PC-3 (cell line): ENCODE measurements at regions not wholly inside any gene's neighbourhood (a gene's known extent, or its start where the extent isn't known, plus 50 kb on each side); places are given as distances from the start of the nearest gene placed in this dataset.

Source experiments
- ATAC-seq: fragments of 200-7000 bp; cut with Tn5 transposase; 2 replicates; pipeline ENCODE4 v1.9.1; 2020; ENCODE audit warnings: mild to moderate bottlenecking, moderate library complexity
- BruUV-seq: library from RNA; stranded (reverse); fragments of 400-500 nt; replicated peaks from 2 replicates; lab custom pipeline; 2021; lab: Mats Ljungman, UMichigan
- CTCF ChIA-PET: fragments of 300-600 bp; sonication (Branson Sonifier 250); formaldehyde crosslinking; loops from one replicate; lab custom pipeline; 2022; ENCODE audit warnings: antibody characterized with exemption; lab: Charles Lee
- POLR2A ChIA-PET: fragments of 300-600 bp; sonication (Branson Sonifier 250); formaldehyde crosslinking; loops from one replicate; lab custom pipeline; 2022; ENCODE audit warnings: antibody characterized with exemption; ENCODE audit not compliant: unreplicated experiment; lab: Charles Lee
- DNase-seq: peaks from one replicate; pipeline ENCODE4 v3.0.0-alpha.2; 2015
- H2AFZ ChIP-seq: fragments of 300-600 bp; sonication (generic); 2 replicates; pipeline ENCODE4 v1.6.0; 2016; ENCODE audit warnings: antibody characterized with exemption, low read length
- H3F3A ChIP-seq: fragments of 300-600 bp; sonication (generic); one replicate; pipeline ENCODE4 v1.6.0; 2017; ENCODE audit warnings: antibody characterized with exemption, low read length, control low read depth, mild to moderate bottlenecking; ENCODE audit not compliant: unreplicated experiment
- H3K27ac ChIP-seq: fragments of 300-600 bp; sonication (generic); 2 replicates; pipeline ENCODE4 v1.5.1; 2016; ENCODE audit warnings: mild to moderate bottlenecking, low read length
- H3K27me3 ChIP-seq: fragments of 300-600 bp; sonication (generic); 2 replicates; pipeline ENCODE4 v1.6.1; 2016; ENCODE audit warnings: low read length, mixed read lengths
- H3K36me3 ChIP-seq: fragments of 300-600 bp; sonication (generic); 2 replicates; pipeline ENCODE4 v1.6.1; 2016; ENCODE audit warnings: low read depth, mixed run types, low read length, mixed read lengths
- H3K4me1 ChIP-seq: fragments of 300-600 bp; sonication (generic); 2 replicates; pipeline ENCODE4 v1.5.1; 2016; ENCODE audit warnings: low read length; ENCODE audit not compliant: insufficient read depth
- H3K4me2 ChIP-seq: fragments of 300-600 bp; sonication (generic); 2 replicates; pipeline ENCODE4 v1.6.0; 2016; ENCODE audit warnings: low read length
- H3K4me3 ChIP-seq: fragments of 300-600 bp; sonication (generic); 2 replicates; pipeline ENCODE4 v1.5.1; 2016; ENCODE audit warnings: mild to moderate bottlenecking, low read length, mixed read lengths
- H3K79me2 ChIP-seq: fragments of 300-600 bp; sonication (generic); 2 replicates; pipeline ENCODE4 v1.6.1; 2017; ENCODE audit warnings: low read length, mixed read lengths
- H3K9ac ChIP-seq: fragments of 300-600 bp; sonication (generic); 2 replicates; pipeline ENCODE4 v1.6.0; 2016; ENCODE audit warnings: mild to moderate bottlenecking, low read length
- H3K9me2 ChIP-seq: fragments of 300-600 bp; sonication (generic); replicated peaks from 2 replicates; pipeline ENCODE4 v1.6.1; 2016; ENCODE audit warnings: mixed run types, low read length, mixed read lengths
- H3K9me3 ChIP-seq: fragments of 300-600 bp; sonication (generic); 2 replicates; pipeline ENCODE4 v1.6.1; 2016; ENCODE audit warnings: low read length, mixed read lengths
- H4K20me1 ChIP-seq: fragments of 300-600 bp; sonication (generic); 2 replicates; pipeline ENCODE4 v1.6.1; 2016; ENCODE audit warnings: low read length, mixed read lengths
- CTCF ChIP-seq: fragments of 300-600 bp; sonication (generic); conservative IDR thresholded peaks from 2 replicates; pipeline ENCODE4 v1.5.1; 2017; ENCODE audit warnings: antibody characterized with exemption, low read depth, mild to moderate bottlenecking, low read length
- EZH2 ChIP-seq: fragments of 300-600 bp; sonication (generic); IDR thresholded peaks from one replicate; pipeline ENCODE4 v1.6.1; 2017; ENCODE audit warnings: antibody characterized with exemption, mild to moderate bottlenecking, low read length; ENCODE audit not compliant: unreplicated experiment
- EZH2phosphoT487 ChIP-seq: fragments of 300-600 bp; sonication (generic); IDR thresholded peaks from 2 replicates; pipeline ENCODE4 v1.6.1; 2018; ENCODE audit warnings: mild to moderate bottlenecking, antibody characterized with exemption, low read length, borderline replicate concordance
- intact Hi-C: fragments of 100-400 bp; cut with micrococcal nuclease; formaldehyde crosslinking; loops from 2 replicates; pipeline ENCODE4 v1.9.0; 2023

GRCh38 chr12:84218406-84218805 is 694.2 kb downstream of the SLC6A15 start:
- H3K79me2 ChIP-seq, result no peaks in the 10 kb centered on the region
- no peak overlapping the region for H2AFZ ChIP-seq
- POLR2A ChIA-PET, result no interaction called here
- no peak overlapping the region for H3K4me3 ChIP-seq
- TF ChIP-seq CTCF (no peak), EZH2 (no peak), EZH2phosphoT487 (no peak)
- H3K4me1 ChIP-seq, result no peaks in the 10 kb centered on the region
- H3K27ac ChIP-seq, result no peak overlapping the region
- H4K20me1 ChIP-seq, result no peaks in the 10 kb centered on the region
- no peaks in the 10 kb centered on the region for H3K36me3 ChIP-seq
- ATAC-seq (no peak), DNase-seq (no peak)
- BruUV-seq, result no TSS peak
- no peaks in the 10 kb centered on the region for H3K27me3 ChIP-seq
- no peak overlapping the region for H3K4me2 ChIP-seq
- CTCF ChIA-PET, result no interaction called here
- H3K9me2 ChIP-seq, result no peaks in the 10 kb centered on the region
- H3K9me3 ChIP-seq, result no peaks in the 10 kb centered on the region
- no peak overlapping the region for H3K9ac ChIP-seq
- H3F3A ChIP-seq, result no peaks in the 10 kb centered on the region
- intact Hi-C loops, result no loop called here

- Histone ChIP-seq H3K27me3 (no peaks in the 10 kb centered on the region), H3K9me2 (no peaks in the 10 kb centered on the region), H3K79me2 (no peaks in the 10 kb centered on the region), H3K4me2 (no peak overlapping the region), H3K9me3 (no peaks in the 10 kb centered on the region), H3K4me3 (no peak overlapping the region), H2AFZ (no peak overlapping the region), H3F3A (no peaks in the 10 kb centered on the region), H4K20me1 (no peaks in the 10 kb centered on the region), H3K4me1 (no peaks in the 10 kb centered on the region), H3K36me3 (no peaks in the 10 kb centered on the region), H3K27ac (no peak overlapping the region), H3K9ac (no peak overlapping the region)
- ATAC-seq (no peak), DNase-seq (no peak)
- no TSS peak for BruUV-seq
- CTCF ChIA-PET, result no interaction called here
- POLR2A ChIA-PET, result no interaction called here
- TF ChIP-seq EZH2phosphoT487 (no peak), CTCF (no peak), EZH2 (no peak)
- intact Hi-C loops, result no loop called here
Observed at GRCh38 chr12:84201976-84202375, 710.6 kb downstream of the SLC6A15 start.

GRCh38 chr12:84198294-84198946 is 714.2 kb downstream of the SLC6A15 start:
- BruUV-seq, result no TSS peak
- Histone ChIP-seq H3F3A (no peaks in the 10 kb centered on the region), H3K27ac (no peak overlapping the region), H3K36me3 (no peaks in the 10 kb centered on the region), H3K9me3 (no peaks in the 10 kb centered on the region), H3K9me2 (no peaks in the 10 kb centered on the region), H3K4me1 (no peaks in the 10 kb centered on the region), H4K20me1 (no peaks in the 10 kb centered on the region), H2AFZ (no peak overlapping the region), H3K79me2 (no peaks in the 10 kb centered on the region), H3K27me3 (no peaks in the 10 kb centered on the region), H3K9ac (no peak overlapping the region), H3K4me3 (no peak overlapping the region), H3K4me2 (no peak overlapping the region)
- CTCF ChIA-PET, result no interaction called here
- TF ChIP-seq EZH2phosphoT487 (no peak), CTCF (no peak)
- intact Hi-C loops, result no loop called here
- ATAC-seq (no peak), DNase-seq (no peak)
- POLR2A ChIA-PET, result no interaction called here
